GM12891 (cell line): ENCODE measurements at regions not wholly inside any gene's neighbourhood (a gene's known extent, or its start where the extent isn't known, plus 50 kb on each side); places are given as distances from the start of the nearest gene placed in this dataset.

Source experiments
- POLR2A ChIP-seq: IDR thresholded peaks from 2 replicates; pipeline ENCODE4 v1.6.1; 2011; ENCODE audit warnings: low read depth, low read length, control low read depth
- POLR2AphosphoS5 ChIP-seq: IDR thresholded peaks from 2 replicates; pipeline ENCODE4 v1.6.1; 2011; ENCODE audit warnings: low read depth, low read length, control low read depth
- SPI1 ChIP-seq: IDR thresholded peaks from 2 replicates; pipeline ENCODE4 v1.6.1; 2011; ENCODE audit warnings: low read depth, low read length, control low read depth
- TAF1 ChIP-seq: IDR thresholded peaks from 2 replicates; pipeline ENCODE4 v1.6.1; 2011; ENCODE audit warnings: low read depth, low read length, control low read depth

DNA sequence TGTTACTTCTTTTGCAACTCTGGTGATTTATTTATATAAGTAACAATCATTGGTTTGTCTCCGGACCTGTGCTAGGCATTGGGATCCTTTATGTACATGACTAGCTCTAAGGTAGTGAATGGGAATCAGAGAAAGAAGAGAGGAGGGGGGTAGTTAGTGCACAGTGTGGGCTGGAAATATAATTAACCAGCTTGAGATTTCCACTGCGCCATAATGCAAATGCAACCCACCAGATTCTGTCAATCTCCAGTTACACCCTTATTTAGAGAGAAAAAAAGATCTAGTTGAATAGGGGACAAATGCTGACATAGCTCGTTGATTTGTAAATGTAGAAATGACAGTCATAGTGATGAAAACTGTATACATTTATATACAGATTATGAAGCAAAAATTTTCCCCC lies 342.2 kb upstream of the SLC30A5 start:
- TF ChIP-seq POLR2A (no peak), TAF1 (no peak), POLR2AphosphoS5 (no peak), SPI1 (no peak)
